GM12891 (cell line): ENCODE measurements at regions not wholly inside any gene's neighbourhood (a gene's known extent, or its start where the extent isn't known, plus 50 kb on each side); places are given as distances from the start of the nearest gene placed in this dataset.

Source experiments
- PAX5 ChIP-seq: IDR thresholded peaks from 2 replicates; pipeline ENCODE4 v1.6.1; 2011; ENCODE audit warnings: low read length, moderate library complexity, mild to moderate bottlenecking; ENCODE audit not compliant: insufficient read depth, severe bottlenecking
- POLR2A ChIP-seq: IDR thresholded peaks from 2 replicates; pipeline ENCODE4 v1.6.1; 2011; ENCODE audit warnings: low read depth, low read length, control low read depth
- POLR2AphosphoS5 ChIP-seq: IDR thresholded peaks from 2 replicates; pipeline ENCODE4 v1.6.1; 2011; ENCODE audit warnings: low read depth, low read length, control low read depth
- POU2F2 ChIP-seq: IDR thresholded peaks from 2 replicates; pipeline ENCODE4 v1.6.1; 2011; ENCODE audit warnings: low read depth, mild to moderate bottlenecking, control low read depth, low read length, moderate library complexity
- SPI1 ChIP-seq: IDR thresholded peaks from 2 replicates; pipeline ENCODE4 v1.6.1; 2011; ENCODE audit warnings: low read depth, low read length, control low read depth
- TAF1 ChIP-seq: IDR thresholded peaks from 2 replicates; pipeline ENCODE4 v1.6.1; 2011; ENCODE audit warnings: low read depth, low read length, control low read depth

GRCh38 chr6:92132457-92132856 is 1286.9 kb downstream of the EPHA7 start:
- no peak for TF ChIP-seq POLR2AphosphoS5
- no peak for TF ChIP-seq POLR2A
- no peak for TF ChIP-seq TAF1
- TF ChIP-seq PAX5: no peak
- no peak for TF ChIP-seq POU2F2
- no peak for TF ChIP-seq SPI1
